ENCODE measurements at regions not wholly inside any gene's neighbourhood (a gene's known extent, or its start where the extent isn't known, plus 50 kb on each side); places are given as distances from the start of the nearest gene placed in this dataset.

DNA sequence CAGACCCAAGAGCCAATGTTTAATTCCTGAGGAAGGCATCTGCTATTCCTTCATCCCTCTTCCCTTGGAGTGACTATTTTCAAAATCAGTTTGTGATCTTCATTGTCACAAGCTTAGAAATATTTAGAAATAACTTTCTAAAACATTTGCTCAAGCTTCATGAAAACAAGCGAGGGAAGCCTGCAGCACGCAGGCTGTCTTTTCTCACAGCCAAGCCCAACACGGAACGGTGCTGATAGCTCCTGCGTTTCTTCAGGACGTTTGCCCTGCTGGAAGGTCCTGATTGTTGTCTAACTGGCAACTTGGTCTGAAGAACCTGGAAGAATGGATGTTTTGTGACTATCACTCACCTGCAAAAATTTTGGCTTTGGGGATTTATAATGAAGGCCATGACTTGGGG is 152.5 kb downstream of the FGF9 start:
- no peak overlapping the region for H3K27ac ChIP-seq
- TF ChIP-seq POLR2A (IDR thresholded peaks at IDR 0.05) (no peak), POLR2AphosphoS5 (IDR thresholded peaks at IDR 0.05) (no peak), EP300 (IDR thresholded peaks at IDR 0.05) (no peak)
- TF ChIP-seq, protein P1, sequence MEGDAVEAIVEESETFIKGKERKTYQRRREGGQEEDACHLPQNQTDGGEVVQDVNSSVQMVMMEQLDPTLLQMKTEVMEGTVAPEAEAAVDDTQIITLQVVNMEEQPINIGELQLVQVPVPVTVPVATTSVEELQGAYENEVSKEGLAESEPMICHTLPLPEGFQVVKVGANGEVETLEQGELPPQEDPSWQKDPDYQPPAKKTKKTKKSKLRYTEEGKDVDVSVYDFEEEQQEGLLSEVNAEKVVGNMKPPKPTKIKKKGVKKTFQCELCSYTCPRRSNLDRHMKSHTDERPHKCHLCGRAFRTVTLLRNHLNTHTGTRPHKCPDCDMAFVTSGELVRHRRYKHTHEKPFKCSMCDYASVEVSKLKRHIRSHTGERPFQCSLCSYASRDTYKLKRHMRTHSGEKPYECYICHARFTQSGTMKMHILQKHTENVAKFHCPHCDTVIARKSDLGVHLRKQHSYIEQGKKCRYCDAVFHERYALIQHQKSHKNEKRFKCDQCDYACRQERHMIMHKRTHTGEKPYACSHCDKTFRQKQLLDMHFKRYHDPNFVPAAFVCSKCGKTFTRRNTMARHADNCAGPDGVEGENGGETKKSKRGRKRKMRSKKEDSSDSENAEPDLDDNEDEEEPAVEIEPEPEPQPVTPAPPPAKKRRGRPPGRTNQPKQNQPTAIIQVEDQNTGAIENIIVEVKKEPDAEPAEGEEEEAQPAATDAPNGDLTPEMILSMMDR (IDR thresholded peaks at IDR 0.05), result no peak
- no peaks in the 10 kb centered on the region for H3K36me3 ChIP-seq
- H3K4me1 ChIP-seq, result peaks cover 0 to 20% (median 3%) of the 10 kb centered on the region in 3 donors
- no peak overlapping the region for H3K4me3 ChIP-seq
- WGBS, 2 donors (ENCODE audit: low coverage in 1 of 2), result 17 to 22% methylated on average over 6 of the region's 6 CpGs
- no peak for ATAC-seq
- peaks cover 10% of the 10 kb centered on the region for H3K27me3 ChIP-seq
- H3K9me3 ChIP-seq, result no peaks in the 10 kb centered on the region

DNA sequence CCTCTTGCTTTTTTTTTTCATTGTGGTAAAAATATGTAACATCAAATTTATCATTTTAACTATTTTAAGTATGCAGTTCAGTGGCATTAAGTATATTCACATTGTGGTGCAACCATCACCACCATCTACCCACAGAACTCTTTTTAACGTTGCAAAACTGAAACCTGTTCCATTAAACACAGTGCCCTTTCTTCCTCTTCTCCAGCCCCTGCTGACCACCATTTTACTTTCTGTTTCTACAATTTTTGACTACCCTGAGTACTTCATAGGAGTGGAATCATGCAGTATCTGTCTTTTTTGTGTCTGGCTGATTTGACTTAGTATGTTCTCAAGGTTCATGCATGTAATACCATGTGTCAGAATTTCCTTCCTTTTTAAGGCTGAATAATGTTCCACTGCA is 153.1 kb downstream of the FGF9 start:
- Histone ChIP-seq H3K36me3 (no peaks in the 10 kb centered on the region), H3K9me3 (no peaks in the 10 kb centered on the region), H3K4me3 (no peak overlapping the region), H3K27me3 (peaks cover 12% of the 10 kb centered on the region), H3K27ac (no peak overlapping the region), H3K4me1 (peaks cover 0 to 20% (median 3%) of the 10 kb centered on the region in 3 donors)
- 32 to 57% methylated on average over 1 of the region's 1 CpG for WGBS, 2 donors (ENCODE audit: low coverage in 1 of 2)
- ATAC-seq, result no peak
- TF ChIP-seq POLR2A (IDR thresholded peaks at IDR 0.05) (no peak), POLR2AphosphoS5 (IDR thresholded peaks at IDR 0.05) (no peak), EP300 (IDR thresholded peaks at IDR 0.05) (no peak)
- TF ChIP-seq, protein P1 (IDR thresholded peaks at IDR 0.05), result no peak

GRCh38 chr13:21825186-21825585 is 154.3 kb downstream of the FGF9 start:
- 26 to 53% methylated on average over 6 of the region's 6 CpGs for WGBS, 2 donors (ENCODE audit: low coverage in 1 of 2)
- Histone ChIP-seq H3K36me3 (no peaks in the 10 kb centered on the region), H3K9me3 (no peaks in the 10 kb centered on the region), H3K4me3 (no peak overlapping the region), H3K27ac (no peak overlapping the region), H3K27me3 (peaks cover 12% of the 10 kb centered on the region), H3K4me1 (peaks cover 0 to 20% (median 3%) of the 10 kb centered on the region in 3 donors)
- TF ChIP-seq POLR2AphosphoS5 (IDR thresholded peaks at IDR 0.05) (no peak), POLR2A (IDR thresholded peaks at IDR 0.05) (no peak), EP300 (IDR thresholded peaks at IDR 0.05) (no peak)
- TF ChIP-seq, protein P1 (IDR thresholded peaks at IDR 0.05), result no peak
- no peak for ATAC-seq

GRCh38 chr13:21825801-21826200 is 154.9 kb downstream of the FGF9 start:
- Histone ChIP-seq H3K36me3 (no peaks in the 10 kb centered on the region), H3K4me3 (no peak overlapping the region), H3K27ac (no peak overlapping the region), H3K27me3 (peaks cover 12% of the 10 kb centered on the region), H3K4me1 (peaks cover 0 to 20% (median 3%) of the 10 kb centered on the region in 3 donors), H3K9me3 (no peaks in the 10 kb centered on the region)
- ATAC-seq, result no peak
- 13 to 31% methylated on average over 2 of the region's 2 CpGs for WGBS, 2 donors (ENCODE audit: low coverage in 1 of 2)
- no peak for TF ChIP-seq POLR2A (IDR thresholded peaks at IDR 0.05)
- TF ChIP-seq, protein P1 (IDR thresholded peaks at IDR 0.05), result no peak
- no peak for TF ChIP-seq EP300 (IDR thresholded peaks at IDR 0.05)
- TF ChIP-seq POLR2AphosphoS5 (IDR thresholded peaks at IDR 0.05), result no peak

- H3K4me3 ChIP-seq, result no peak overlapping the region
- H3K27ac ChIP-seq, result no peak overlapping the region
- ATAC-seq, result no peak
- no peak for TF ChIP-seq EP300 (IDR thresholded peaks at IDR 0.05)
- TF ChIP-seq, protein P1 (IDR thresholded peaks at IDR 0.05), result no peak
- no peak for TF ChIP-seq POLR2A (IDR thresholded peaks at IDR 0.05)
- no peak for TF ChIP-seq POLR2AphosphoS5 (IDR thresholded peaks at IDR 0.05)
- no peaks in the 10 kb centered on the region for H3K36me3 ChIP-seq
- H3K27me3 ChIP-seq, result peaks cover 12% of the 10 kb centered on the region
- WGBS, 2 donors (ENCODE audit: low coverage in 1 of 2), result 23 to 50% methylated on average over 3 of the region's 3 CpGs
- H3K9me3 ChIP-seq, result no peaks in the 10 kb centered on the region
- peaks cover 0 to 20% (median 3%) of the 10 kb centered on the region in 3 donors for H3K4me1 ChIP-seq
Measured at GRCh38 chr13:21826214-21827015, 155.5 kb downstream of the FGF9 start.

Data from gastroesophageal sphincter (tissue), 4 donors.